ENCODE measurements at regions not wholly inside any gene's neighbourhood (a gene's known extent, or its start where the extent isn't known, plus 50 kb on each side); places are given as distances from the start of the nearest gene placed in this dataset.

DNA sequence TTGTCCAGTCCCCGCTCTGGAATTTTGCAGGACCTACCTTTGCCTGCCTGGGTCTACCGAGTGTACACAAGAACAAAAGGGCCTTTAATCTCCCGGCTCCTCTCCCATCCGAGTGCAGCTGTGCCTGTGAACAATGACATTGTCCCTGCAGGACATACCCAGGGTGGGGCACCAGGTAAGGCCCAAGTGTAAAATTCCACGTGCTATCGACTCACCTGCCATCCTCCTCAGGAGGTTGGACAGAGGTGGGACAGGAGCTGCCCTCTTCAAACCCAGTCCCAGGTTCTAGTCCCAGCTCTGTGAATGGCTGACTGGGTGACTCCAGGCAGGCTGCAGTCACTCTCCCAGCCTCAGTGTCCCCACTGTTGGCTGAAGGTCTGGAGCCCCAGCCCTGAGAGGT is 159.6 kb upstream of the ALDH1B1 start:
- Histone ChIP-seq H3K4me3 (no peak overlapping the region), H3K9me2 (ENCODE audit: insufficient read depth) (no peaks in the 10 kb centered on the region), H3K27ac (no peak overlapping the region), H3K9me3 (ENCODE audit: insufficient read depth, low read depth) (no peaks in the 10 kb centered on the region), H3K27me3 (ENCODE audit: insufficient read depth, low read depth) (no peaks in the 10 kb centered on the region), H2AFZ (no peak overlapping the region), H4K20me1 (ENCODE audit: insufficient read depth) (no peaks in the 10 kb centered on the region), H3F3A (ENCODE audit: insufficient read depth, low read depth) (peaks cover 5% of the 10 kb centered on the region; the same call in 1 of the 2 replicates), H3K4me1 (replicated peaks; ENCODE audit: insufficient read depth) (peaks cover 21% of the 10 kb centered on the region), H3K4me2 (no peak overlapping the region), H3K79me2 (ENCODE audit: low read depth) (no peaks in the 10 kb centered on the region), H3K36me3 (ENCODE audit: low read depth) (no peaks in the 10 kb centered on the region)
- DNase-seq, result no peak
- POLR2A ChIA-PET (ENCODE audit: unreplicated experiment), result no interaction called here
- CTCF ChIA-PET, result no interaction called here
- BruUV-seq (replicated peaks), result no TSS peak
- TF ChIP-seq EZH2 (IDR thresholded peaks at IDR 0.05; ENCODE audit: low read depth), result no peak
- TF ChIP-seq, protein P1, sequence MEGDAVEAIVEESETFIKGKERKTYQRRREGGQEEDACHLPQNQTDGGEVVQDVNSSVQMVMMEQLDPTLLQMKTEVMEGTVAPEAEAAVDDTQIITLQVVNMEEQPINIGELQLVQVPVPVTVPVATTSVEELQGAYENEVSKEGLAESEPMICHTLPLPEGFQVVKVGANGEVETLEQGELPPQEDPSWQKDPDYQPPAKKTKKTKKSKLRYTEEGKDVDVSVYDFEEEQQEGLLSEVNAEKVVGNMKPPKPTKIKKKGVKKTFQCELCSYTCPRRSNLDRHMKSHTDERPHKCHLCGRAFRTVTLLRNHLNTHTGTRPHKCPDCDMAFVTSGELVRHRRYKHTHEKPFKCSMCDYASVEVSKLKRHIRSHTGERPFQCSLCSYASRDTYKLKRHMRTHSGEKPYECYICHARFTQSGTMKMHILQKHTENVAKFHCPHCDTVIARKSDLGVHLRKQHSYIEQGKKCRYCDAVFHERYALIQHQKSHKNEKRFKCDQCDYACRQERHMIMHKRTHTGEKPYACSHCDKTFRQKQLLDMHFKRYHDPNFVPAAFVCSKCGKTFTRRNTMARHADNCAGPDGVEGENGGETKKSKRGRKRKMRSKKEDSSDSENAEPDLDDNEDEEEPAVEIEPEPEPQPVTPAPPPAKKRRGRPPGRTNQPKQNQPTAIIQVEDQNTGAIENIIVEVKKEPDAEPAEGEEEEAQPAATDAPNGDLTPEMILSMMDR (conservative IDR thresholded peaks at IDR 0.05), result no peak
- intact Hi-C loops (cut with micrococcal nuclease; ENCODE audit: unreplicated experiment), result no loop called here

GRCh38 chr9:38229504-38230155 is 160.6 kb upstream of the SHB start:
- H3K27me3 ChIP-seq (ENCODE audit: insufficient read depth, low read depth), result no peaks in the 10 kb centered on the region
- no peak overlapping the region for H3K4me3 ChIP-seq
- H3K4me2 ChIP-seq, result no peak overlapping the region
- H2AFZ ChIP-seq, result no peak overlapping the region
- BruUV-seq (replicated peaks), result no TSS peak
- no peak for TF ChIP-seq EZH2 (IDR thresholded peaks at IDR 0.05; ENCODE audit: low read depth)
- TF ChIP-seq, protein P1 (conservative IDR thresholded peaks at IDR 0.05), result no peak
- no peaks in the 10 kb centered on the region for H3K9me3 ChIP-seq (ENCODE audit: insufficient read depth, low read depth)
- H4K20me1 ChIP-seq (ENCODE audit: insufficient read depth), result no peaks in the 10 kb centered on the region
- no peak for DNase-seq
- no peaks in the 10 kb centered on the region for H3K9me2 ChIP-seq (ENCODE audit: insufficient read depth)
- H3K27ac ChIP-seq, result no peak overlapping the region
- CTCF ChIA-PET, result no interaction called here
- H3F3A ChIP-seq (ENCODE audit: insufficient read depth, low read depth), result peaks cover 25% of the 10 kb centered on the region
- no peaks in the 10 kb centered on the region for H3K79me2 ChIP-seq (ENCODE audit: low read depth)
- no peaks in the 10 kb centered on the region for H3K36me3 ChIP-seq (ENCODE audit: low read depth)
- H3K4me1 ChIP-seq (replicated peaks; ENCODE audit: insufficient read depth), result peaks cover 30% of the 10 kb centered on the region
- POLR2A ChIA-PET (ENCODE audit: unreplicated experiment), result no interaction called here
- intact Hi-C loops (cut with micrococcal nuclease; ENCODE audit: unreplicated experiment), result no loop called here

DNA sequence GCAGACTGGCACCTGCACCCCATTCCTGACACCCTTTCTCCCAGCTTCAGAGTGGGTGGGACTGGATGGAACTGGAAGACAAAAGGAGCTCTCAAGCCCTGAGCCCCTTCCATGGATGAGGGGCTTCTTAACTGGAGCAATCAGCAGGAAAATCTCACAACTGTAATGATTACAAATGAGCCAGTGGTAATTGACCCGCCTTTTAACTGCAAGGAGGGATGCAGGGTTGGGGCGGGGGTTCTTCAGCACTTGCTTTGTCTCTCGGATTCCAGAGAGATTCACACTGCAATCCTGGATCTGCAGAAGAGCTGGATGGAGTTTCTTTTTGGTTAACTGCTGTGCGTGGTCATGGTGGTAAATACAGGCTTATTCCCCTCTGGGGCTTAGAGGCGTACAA is 160.1 kb upstream of the SHB start:
- H3K9me2 ChIP-seq (ENCODE audit: insufficient read depth), result no peaks in the 10 kb centered on the region
- H3K79me2 ChIP-seq (ENCODE audit: low read depth), result no peaks in the 10 kb centered on the region
- 0 out of 2 replicates have a peak, but pooled peaks cover 2% of the 10 kb centered on the region for H3K9me3 ChIP-seq (ENCODE audit: insufficient read depth, low read depth)
- ChIA-PET CTCF (no interaction called here), POLR2A (ENCODE audit: unreplicated experiment) (no interaction called here)
- H3K4me3 ChIP-seq, result no peak overlapping the region
- no peaks in the 10 kb centered on the region for H4K20me1 ChIP-seq (ENCODE audit: insufficient read depth)
- no peak for DNase-seq
- no peak overlapping the region for H2AFZ ChIP-seq
- H3K4me2 ChIP-seq, result 0 out of 2 replicates have a peak overlapping the region, but pooled peaks have one; percentile 72
- no peaks in the 10 kb centered on the region for H3K36me3 ChIP-seq (ENCODE audit: low read depth)
- H3F3A ChIP-seq (ENCODE audit: insufficient read depth, low read depth), result peaks cover 25% of the 10 kb centered on the region
- BruUV-seq (replicated peaks), result no TSS peak
- H3K27me3 ChIP-seq (ENCODE audit: insufficient read depth, low read depth), result no peaks in the 10 kb centered on the region
- H3K4me1 ChIP-seq (replicated peaks; ENCODE audit: insufficient read depth), result peaks cover 30% of the 10 kb centered on the region
- H3K27ac ChIP-seq, result no peak overlapping the region
- intact Hi-C loops (cut with micrococcal nuclease; ENCODE audit: unreplicated experiment), result no loop called here
- TF ChIP-seq, protein P1 (conservative IDR thresholded peaks at IDR 0.05), result no peak
- TF ChIP-seq EZH2 (IDR thresholded peaks at IDR 0.05; ENCODE audit: low read depth), result no peak
